DMS153 treated with DMSO at 0.1 percent for 48 hours (cell line): ENCODE measurements at regions not wholly inside any gene's neighbourhood (a gene's known extent, or its start where the extent isn't known, plus 50 kb on each side); places are given as distances from the start of the nearest gene placed in this dataset.

Experiments used
- DNase-seq: peaks from one replicate; lab custom pipeline; 2025; ENCODE audit not compliant: unreplicated experiment; lab: John Stamatoyannopoulos, UW

GRCh38 chr16:74183601-74184360 lies 112.8 kb upstream of the PSMD7 start:
- no peak for DNase-seq

DNA sequence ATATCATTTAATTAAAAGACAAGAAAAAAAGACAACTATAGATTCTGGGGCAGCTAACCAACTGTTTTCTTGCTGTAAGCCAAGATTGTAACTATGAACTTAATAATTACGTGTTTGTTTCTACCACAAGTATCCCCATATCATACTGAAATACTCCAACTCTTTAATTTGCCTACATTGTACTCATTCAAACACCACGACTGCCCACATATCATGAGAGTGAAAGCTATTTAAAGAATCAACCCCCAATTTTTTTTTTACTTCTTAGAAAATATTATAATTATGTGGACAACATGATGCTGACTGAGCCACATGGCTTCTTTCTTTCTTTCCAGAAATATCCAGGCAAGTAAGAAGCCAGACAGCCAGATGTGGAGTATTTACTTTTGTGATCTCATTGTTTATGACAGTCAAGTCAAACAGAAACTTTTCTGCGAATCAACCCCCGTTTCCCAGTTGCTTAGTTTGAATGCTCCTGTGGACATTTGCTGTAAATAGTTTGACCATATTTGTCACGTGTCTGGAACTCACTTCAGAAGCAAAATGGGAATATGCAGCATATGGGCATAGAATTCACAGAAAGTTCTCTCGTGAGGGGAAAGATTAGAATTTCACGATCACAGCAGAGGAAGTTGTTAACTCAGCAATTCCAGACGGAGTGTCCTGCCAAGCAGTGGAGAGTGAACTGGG lies 126.8 kb upstream of the PSMD7 start:
- DNase-seq, result no peak

- no peak for DNase-seq
Measured at GRCh38 chr16:74169066-74169465, 127.5 kb upstream of the PSMD7 start.

GRCh38 chr16:74168445-74168844 lies 128.2 kb upstream of the PSMD7 start:
- no peak for DNase-seq

GRCh38 chr16:74166456-74166855 lies 130.2 kb upstream of the PSMD7 start:
- no peak for DNase-seq

DNA sequence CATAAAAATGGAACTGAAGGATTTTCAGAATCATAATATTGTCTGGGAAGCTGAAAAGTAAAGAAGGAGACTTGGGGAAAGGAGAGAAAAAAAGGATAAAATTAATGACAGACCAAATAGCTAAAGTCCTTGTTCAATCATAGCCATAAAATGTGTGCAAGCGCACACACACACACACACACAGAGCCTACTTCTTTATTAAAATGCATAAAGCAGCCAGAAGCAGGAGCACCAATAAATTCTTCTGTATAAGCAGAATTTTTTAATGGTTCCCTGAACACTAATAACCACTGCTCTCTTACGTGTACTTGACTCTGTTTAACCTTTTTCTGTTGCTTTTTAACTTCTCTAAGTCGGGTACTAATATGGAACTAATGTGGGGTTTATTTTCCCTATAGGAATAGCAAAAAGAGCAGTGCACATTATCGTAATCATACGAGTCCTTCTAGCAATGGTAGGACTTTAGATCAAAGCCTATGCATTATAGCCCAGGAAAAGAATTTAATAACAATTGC lies 131.0 kb upstream of the PSMD7 start:
- no peak for DNase-seq

DNA sequence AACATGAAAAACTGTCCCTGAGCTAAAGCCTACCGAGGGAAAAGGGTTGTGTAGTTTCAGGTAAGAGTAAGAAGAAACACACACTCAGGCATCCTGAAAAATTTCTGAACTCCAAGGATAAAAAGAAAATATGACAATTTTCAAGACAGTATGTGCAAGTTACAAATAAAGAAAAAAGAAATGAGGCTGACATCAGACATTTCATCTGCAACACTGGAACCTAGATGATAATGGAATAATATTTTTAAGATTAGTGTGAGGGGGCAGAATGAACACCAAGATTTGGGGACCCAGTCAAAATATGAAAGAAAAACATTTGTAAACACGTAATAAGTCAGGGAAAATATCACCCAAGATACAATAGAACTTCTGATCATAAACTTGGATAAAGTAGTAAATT lies 135.9 kb upstream of the PSMD7 start:
- DNase-seq, result no peak

GRCh38 chr16:74153773-74154172 lies 142.8 kb upstream of the PSMD7 start:
- DNase-seq, result no peak

GRCh38 chr16:74146643-74147042 lies 150.0 kb upstream of the PSMD7 start:
- DNase-seq, result no peak

GRCh38 chr16:74143171-74143570 lies 153.4 kb upstream of the PSMD7 start:
- no peak for DNase-seq

GRCh38 chr16:74141015-74141414 lies 155.6 kb upstream of the PSMD7 start:
- DNase-seq, result no peak

DNA sequence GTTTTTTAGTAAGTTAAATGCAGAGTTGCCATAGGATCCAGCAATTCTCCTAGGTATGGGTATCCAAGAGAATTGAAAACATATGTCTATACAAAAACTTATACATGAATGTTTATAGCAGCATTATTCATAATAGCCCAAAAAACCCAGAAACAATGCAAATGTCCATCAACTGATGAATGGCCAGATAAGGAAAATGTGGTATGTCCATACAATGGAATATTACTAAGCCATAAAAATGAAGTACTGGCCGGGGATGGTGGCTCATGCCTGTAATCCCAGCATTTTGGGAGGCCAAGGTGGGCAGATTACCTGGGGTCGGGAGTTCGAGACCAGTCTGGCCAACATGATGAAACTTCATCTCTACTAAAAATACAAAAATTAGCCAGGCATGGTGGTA lies 156.1 kb upstream of the PSMD7 start:
- DNase-seq, result no peak

DNA sequence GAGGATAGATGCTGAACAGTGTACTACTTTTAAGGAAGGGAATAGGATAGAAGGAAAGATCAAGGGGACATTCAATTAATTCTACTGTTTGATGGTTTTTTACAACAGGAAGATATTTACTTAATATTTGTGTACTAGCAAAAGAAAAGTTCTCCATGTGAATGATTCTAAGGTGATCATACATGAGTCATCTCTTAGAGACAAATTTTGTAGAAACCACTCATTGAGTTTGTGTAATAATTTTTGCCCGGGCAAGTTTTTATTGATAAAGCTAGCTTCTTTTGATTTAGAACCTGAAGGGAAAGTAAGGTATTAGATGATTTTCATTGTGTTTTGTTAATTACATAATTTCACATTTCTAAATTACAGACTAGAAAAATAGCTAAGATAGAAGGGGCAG lies 172.8 kb upstream of the PSMD7 start:
- DNase-seq, result no peak

DNA sequence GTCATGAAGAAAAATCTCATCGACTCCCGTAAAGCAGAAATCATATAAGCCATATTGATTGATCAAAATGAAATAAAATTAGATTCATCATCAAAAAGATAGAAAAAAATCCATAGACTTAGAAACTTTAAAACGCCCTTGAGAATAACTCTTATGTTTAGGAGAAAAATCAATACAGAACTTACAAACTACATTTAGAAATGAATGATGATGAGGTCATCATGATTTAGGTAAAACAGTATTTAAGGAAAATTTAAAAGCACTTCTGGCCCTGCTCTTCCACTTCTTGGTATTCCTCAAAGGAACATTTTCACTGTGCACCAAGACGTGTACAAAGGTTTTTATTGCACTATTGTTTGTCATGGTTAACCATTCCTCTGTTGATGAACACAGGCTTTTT lies 173.4 kb upstream of the PSMD7 start:
- no peak for DNase-seq

DNA sequence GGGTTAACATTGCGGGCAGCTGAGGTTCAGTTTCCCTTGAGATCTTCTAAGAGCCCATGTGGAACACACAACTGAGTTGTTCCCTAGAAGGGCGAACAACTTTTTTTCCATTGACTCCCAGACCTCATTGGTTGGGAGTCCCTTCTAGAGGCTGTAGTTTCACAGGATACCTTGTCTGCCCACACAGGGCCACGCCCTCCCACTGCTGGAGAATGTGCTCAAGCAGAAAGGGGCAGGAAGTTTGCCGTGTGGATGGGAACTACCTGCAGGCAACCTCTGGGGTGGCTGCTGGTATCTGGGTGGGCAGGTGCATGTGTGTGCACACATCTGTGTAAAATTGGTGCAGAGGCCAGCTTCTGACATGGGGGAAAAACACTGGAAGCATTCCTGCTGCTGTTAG lies 178.8 kb upstream of the PSMD7 start:
- no peak for DNase-seq

DNA sequence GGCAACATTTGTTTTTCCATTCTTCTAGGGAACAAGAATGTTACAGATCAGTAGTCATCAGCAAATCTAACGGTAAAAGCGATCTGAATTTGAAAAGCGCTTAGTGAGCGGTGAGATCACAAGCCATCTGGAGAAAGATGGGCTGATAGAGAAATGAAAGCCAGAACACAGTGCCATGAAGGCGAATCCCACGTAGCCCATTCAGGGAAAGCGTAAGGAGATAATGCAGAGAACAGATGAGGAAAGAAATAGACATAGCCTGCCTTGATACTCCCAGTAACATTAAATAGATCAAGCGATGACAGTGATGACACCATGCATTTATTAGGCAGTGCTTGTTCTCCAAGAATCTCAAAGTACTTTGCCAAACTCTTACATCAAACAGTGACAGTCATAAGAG lies 183.1 kb upstream of the PSMD7 start:
- DNase-seq, result no peak

- no peak for DNase-seq
Measured at GRCh38 chr16:74111456-74111982, 185.1 kb upstream of the PSMD7 start.

GRCh38 chr16:74107795-74108610 lies 188.6 kb upstream of the PSMD7 start:
- no peak for DNase-seq

- DNase-seq, result no peak
Measured at GRCh38 chr16:74104022-74104421, 192.6 kb upstream of the PSMD7 start.

DNA sequence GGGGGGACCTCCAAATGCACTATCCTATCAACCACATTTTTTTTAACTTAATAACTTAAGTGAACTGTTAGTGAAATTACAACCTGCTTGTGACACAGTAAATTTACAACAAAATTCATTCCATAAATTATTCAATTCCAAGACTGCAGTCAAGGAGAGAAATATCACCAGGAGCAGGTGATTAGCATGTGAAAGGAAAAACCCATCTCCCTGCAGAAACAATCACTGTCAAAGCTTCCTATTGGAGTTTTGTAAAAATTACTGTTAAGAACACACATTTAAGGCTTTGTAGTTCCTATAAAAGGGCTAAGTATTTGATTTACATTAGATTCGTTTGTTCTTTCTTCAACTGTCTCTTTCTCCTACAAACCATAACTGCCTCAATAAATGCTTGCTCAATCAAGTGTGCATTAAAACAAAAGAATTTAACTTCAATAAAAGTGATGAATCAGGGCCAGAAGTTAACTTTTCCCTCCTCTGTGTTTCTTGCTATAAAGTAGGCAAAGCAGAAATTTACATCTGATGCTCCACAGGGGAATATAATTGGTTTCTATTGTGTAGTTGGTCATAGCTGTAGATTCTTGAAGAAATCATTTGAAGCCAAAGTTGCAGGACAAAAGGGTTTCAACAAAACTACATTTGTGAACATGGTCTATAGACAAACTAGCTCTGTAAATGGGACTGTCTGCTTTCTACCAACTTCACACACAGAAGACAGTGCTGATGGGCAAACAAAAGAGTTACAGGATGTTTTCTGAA lies 195.1 kb upstream of the PSMD7 start:
- DNase-seq, result no peak
